Mesothelial cell of epicardium (in vitro differentiated cells): ENCODE measurements at regions not wholly inside any gene's neighbourhood (a gene's known extent, or its start where the extent isn't known, plus 50 kb on each side); places are given as distances from the start of the nearest gene placed in this dataset.
"Not testable (repeated sequence)": the region's sequence is repeated elsewhere in the genome, so short reads cannot be mapped to it uniquely, and the experiment has no call there.

Source experiments
- DNase-seq, 2 experiments: peaks; one replicate each; pipeline ENCODE4 v3.0.0; 2021; ENCODE audit warnings: low spot score in 2 of 2; ENCODE audit not compliant: unreplicated experiment in 2 of 2
- H3K27ac Mint-ChIP-seq: 2 replicates; pipeline ENCODE4 v1.8.0; 2021; ENCODE audit warnings: mixed read lengths
- H3K27me3 Mint-ChIP-seq: 2 replicates; pipeline ENCODE4 v1.8.0; 2021; ENCODE audit warnings: low read depth, mixed read lengths
- H3K36me3 Mint-ChIP-seq: 2 replicates; pipeline ENCODE4 v1.8.0; 2021; ENCODE audit warnings: mixed read lengths
- H3K4me1 Mint-ChIP-seq: 2 replicates; pipeline ENCODE4 v1.8.0; 2021; ENCODE audit warnings: mixed read lengths
- H3K4me3 Mint-ChIP-seq: 2 replicates; pipeline ENCODE4 v1.8.0; 2021; ENCODE audit warnings: mild to moderate bottlenecking, moderate library complexity, mixed read lengths
- H3K9me3 Mint-ChIP-seq: 2 replicates; pipeline ENCODE4 v1.8.0; 2021; ENCODE audit warnings: mixed read lengths
- CTCF ChIP-seq: fragments of 200-600 bp; sonication (generic); IDR thresholded peaks from one replicate; pipeline ENCODE4 v1.5.0; 2021; ENCODE audit warnings: antibody characterized with exemption; ENCODE audit not compliant: unreplicated experiment

GRCh38 chr1:241432241-241432640 is 75.2 kb upstream of the RGS7 start:
- H3K4me3 Mint-ChIP-seq = no peak overlapping the region
- peaks cover 8% of the 10 kb centered on the region for H3K36me3 Mint-ChIP-seq
- H3K27ac Mint-ChIP-seq = no peak overlapping the region

GRCh38 chr1:241425091-241425490 is 68.1 kb upstream of the RGS7 start:
- DNase-seq, H3K27ac Mint-ChIP-seq, H3K36me3 Mint-ChIP-seq, H3K4me1 Mint-ChIP-seq: not testable (repeated sequence)
- Mint-ChIP-seq H3K9me3 (peaks cover 20% of the 10 kb centered on the region), H3K27me3 (peaks cover 58% of the 10 kb centered on the region), H3K4me3 (peak overlapping the region; percentile 72)

More at GRCh38 chr1:241432241-241432640, 75.2 kb upstream of the RGS7 start:
- H3K4me1 Mint-ChIP-seq = no peaks in the 10 kb centered on the region
- no peak for DNase-seq
- peaks cover 35% of the 10 kb centered on the region for H3K9me3 Mint-ChIP-seq
- no peak for TF ChIP-seq CTCF
- peaks cover 12% of the 10 kb centered on the region for H3K27me3 Mint-ChIP-seq

- peaks cover 8% of the 10 kb centered on the region for H3K4me1 Mint-ChIP-seq
Measured at GRCh38 chr1:241424480-241424971, 67.5 kb upstream of the RGS7 start.

GRCh38 chr1:241423541-241424479 is 66.8 kb upstream of the RGS7 start:
- H3K9me3 Mint-ChIP-seq = peaks cover 14% of the 10 kb centered on the region
- H3K36me3 Mint-ChIP-seq = no peaks in the 10 kb centered on the region
- H3K27me3 Mint-ChIP-seq = peaks cover 58% of the 10 kb centered on the region
- H3K4me3 Mint-ChIP-seq = peak overlapping the region; percentile 72
- TF ChIP-seq CTCF = no peak
- H3K4me1 Mint-ChIP-seq = peaks cover 8% of the 10 kb centered on the region
- H3K27ac Mint-ChIP-seq = no peak overlapping the region
- DNase-seq = peak; percentile 24 to 56

More at GRCh38 chr1:241424480-241424971, 67.5 kb upstream of the RGS7 start:
- no peak for DNase-seq
- H3K27ac Mint-ChIP-seq = no peak overlapping the region
- H3K9me3 Mint-ChIP-seq = peaks cover 18% of the 10 kb centered on the region
- no peaks in the 10 kb centered on the region for H3K36me3 Mint-ChIP-seq
- no peak for TF ChIP-seq CTCF
- H3K4me3 Mint-ChIP-seq = peak overlapping the region; percentile 72
- peaks cover 58% of the 10 kb centered on the region for H3K27me3 Mint-ChIP-seq

GRCh38 chr1:241422470-241422869 is 65.5 kb upstream of the RGS7 start:
- H3K27ac Mint-ChIP-seq = no peak overlapping the region
- H3K4me3 Mint-ChIP-seq = no peak overlapping the region
- H3K36me3 Mint-ChIP-seq = no peaks in the 10 kb centered on the region
- peaks cover 47% of the 10 kb centered on the region for H3K27me3 Mint-ChIP-seq
- peaks cover 8% of the 10 kb centered on the region for H3K4me1 Mint-ChIP-seq
- DNase-seq = no peak
- TF ChIP-seq CTCF = no peak
- H3K9me3 Mint-ChIP-seq = peaks cover 5% of the 10 kb centered on the region

- no peak for DNase-seq
- Mint-ChIP-seq H3K27ac (peak overlapping the region; percentile 48), H3K4me1 (peaks cover 8% of the 10 kb centered on the region), H3K27me3 (peaks cover 29% of the 10 kb centered on the region), H3K9me3 (no peaks in the 10 kb centered on the region), H3K4me3 (no peak overlapping the region), H3K36me3 (no peaks in the 10 kb centered on the region)
- no peak for TF ChIP-seq CTCF
Measured at GRCh38 chr1:241419986-241420385, 63.0 kb upstream of the RGS7 start.
